ENCODE measurements at regions not wholly inside any gene's neighbourhood (a gene's known extent, or its start where the extent isn't known, plus 50 kb on each side); places are given as distances from the start of the nearest gene placed in this dataset.
A peak's percentile ranks its signal among the peaks of the same experiment; 100 is the strongest.
"Not testable (repeated sequence)": the region's sequence is repeated elsewhere in the genome, so short reads cannot be mapped to it uniquely, and the experiment has no call there.

DNA sequence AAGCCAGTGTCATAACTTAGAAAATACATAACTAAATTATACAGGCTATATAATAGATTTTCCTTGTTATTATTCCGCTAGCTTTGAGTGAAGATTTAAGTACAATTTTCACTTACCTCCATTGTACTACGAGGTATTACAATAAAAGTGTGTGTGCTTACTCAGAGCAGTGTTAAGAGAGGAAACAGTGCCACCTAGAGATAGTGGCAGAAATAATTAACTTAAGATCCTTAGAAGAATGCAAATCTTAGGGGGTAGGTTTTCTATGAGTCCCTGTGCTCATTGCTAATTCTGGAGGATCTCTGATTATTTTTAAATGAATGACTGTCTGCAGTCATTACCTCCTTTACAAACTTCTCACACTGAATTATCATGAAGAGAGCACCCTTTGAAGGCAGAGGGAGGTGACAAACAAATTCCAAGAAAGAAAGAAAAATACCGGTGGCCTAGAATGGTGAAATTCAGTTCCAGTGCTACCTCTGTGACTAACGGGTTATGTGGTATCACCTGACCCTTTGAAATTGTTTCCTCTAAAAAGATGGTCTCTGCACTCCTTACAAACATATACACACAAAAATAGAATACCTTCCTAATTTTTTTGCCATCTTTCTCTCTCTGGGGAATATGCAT lies 379.8 kb downstream of the TRIM36 start:
- DNase-seq: no peak

DNA sequence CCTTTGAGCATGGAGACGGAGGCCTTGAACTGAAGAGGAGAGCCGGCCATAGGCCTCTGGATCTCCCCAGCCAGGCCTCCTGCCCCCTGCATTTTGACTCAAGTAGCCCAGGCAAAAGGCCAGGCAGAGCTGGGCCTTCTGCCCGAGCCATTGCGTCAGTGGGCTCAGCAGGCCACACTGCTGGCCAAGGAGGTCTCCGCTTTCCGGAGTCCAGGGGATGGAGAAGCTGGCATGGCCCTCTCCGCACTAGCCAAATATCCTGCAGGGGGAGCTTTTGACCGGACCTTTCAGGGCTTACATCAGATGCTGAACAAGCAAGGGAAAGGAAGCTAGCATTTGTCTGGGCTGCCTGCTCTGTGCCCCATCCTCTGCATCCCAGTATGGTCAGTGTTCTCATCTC lies 386.8 kb downstream of the TRIM36 start:
- DNase-seq: no peak

DNA sequence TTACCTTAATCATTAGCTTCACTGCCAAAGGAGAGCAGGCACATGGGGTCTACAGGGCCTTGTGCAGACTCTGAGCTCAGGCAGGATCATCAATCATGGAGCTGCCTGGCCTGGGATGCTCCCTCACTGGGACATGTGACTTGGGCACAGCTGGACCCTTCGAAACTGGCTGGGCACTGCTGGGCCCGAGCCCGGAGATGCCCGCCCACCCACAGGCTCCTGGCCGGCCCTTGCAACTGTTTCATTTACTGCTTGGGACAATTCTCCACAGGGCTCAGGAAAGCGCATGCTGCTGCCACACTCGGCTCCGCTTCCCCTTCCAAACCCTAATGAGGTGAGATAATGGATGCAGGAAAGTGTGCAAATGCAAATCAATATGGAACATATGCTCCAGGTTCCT lies 387.5 kb downstream of the TRIM36 start:
- no peak for DNase-seq

DNA sequence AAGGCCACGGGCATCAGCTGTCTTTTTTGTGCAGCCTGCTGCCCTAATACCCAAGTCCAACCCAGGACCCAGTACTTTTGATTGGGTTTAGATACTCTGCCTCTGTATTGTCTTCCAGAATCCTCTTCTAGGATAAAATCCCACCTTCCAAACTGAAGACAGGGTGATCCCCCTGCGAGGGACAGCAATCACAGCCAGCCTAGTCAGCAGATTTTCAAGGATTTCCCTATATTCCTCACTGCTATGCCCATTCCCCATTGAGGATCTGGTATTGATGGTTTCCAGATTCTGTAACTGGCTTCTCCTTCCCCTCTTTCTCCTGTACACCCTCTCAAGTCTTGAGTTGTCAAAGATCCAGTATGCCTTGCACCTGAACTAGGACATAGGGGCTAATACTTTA lies 389.4 kb downstream of the TRIM36 start:
- no peak for DNase-seq

DNA sequence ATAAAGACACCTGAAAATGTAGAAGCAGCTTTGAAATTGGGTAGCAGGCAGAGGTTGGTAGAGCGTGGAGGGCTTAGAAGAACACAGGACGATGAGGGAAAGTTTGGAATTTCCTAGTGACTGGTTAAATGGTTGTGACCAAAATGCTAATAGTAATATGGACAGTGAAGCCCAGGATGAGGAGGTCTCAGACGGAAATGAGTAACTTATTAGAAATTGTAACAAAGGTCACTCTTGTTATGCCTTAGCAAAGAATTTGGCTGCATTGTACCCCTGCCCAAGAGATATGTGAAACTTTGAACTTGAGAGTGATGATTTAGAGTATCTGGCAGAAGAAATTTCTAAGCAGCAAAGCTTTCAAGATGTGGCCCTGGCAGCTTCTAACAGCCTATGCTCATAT lies 382.5 kb downstream of the KCNN2 start:
- no peak for DNase-seq

DNA sequence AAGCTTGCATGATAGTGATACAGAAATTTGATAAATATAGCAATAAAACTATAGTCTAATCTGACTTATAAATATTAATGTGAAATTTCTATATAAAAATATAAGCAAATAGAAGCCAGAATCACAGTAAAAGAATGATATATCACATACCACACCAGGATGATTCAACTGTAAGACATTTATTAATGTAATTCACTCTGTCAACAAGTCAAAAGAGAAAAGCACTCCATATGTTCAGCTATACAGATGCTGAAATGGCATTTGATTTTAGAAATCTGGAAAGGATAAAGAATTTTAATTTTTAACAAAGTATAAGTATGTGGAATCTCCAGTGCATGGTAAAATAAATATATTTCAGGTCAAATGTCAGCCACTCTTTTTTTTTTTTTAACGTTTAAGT lies 372.4 kb downstream of the KCNN2 start:
- no peak for DNase-seq

DNA sequence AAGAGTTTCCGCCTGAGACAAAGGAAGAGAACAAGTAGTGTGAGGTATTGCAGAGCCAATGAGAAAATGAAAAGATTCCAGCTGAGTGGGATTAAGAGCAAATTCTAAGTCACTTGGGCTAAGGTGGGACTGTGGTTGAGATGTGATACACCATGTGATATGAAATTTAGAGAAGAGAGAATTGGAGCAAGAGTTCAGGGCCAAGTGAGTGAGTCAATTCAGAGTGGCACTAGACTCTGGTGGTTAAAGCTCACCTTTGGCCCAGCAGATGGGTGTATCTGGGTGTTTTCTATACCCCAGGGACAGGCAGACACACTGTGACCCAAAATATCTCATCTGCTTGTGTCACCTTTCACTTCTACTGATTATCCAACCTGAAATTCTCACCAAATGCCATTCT lies 368.1 kb downstream of the KCNN2 start:
- DNase-seq: no peak

DNA sequence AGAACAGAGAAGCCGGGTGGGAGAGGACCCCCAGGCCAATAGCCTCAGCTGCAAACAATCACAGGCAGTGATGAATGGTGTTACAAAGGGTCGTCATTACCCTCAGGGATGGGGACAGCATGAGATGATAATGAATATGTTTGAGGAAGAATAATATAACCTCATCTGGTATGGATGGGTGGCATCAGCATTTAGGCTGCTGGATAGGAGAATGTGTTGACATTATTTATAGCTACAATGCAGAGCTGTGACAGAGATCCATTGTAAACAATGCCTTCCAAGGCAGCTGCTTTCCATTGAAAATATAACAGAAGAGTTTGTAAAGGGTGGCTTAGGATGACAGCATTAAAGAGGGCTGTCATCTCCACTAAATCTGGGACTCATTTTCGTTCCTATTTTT lies 365.5 kb downstream of the KCNN2 start:
- DNase-seq: no peak

DNA sequence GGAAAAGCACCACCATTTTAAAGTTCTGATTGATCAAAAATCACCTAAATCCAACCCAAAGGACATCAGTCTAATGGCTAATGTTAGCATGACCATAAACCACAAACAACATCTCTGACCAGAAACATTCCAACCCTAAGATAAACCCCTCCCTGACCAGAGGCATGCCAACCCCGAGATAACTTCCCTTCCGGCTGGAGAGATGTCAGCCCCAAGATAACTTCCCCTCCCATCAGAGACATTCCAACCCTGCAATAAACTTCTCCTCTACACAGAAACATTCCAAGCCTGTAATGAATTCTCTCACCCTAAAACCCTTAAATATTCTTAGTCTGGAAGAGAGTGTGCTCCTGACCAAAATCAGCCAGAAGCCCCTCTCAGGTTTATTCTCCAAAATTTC lies 364.3 kb downstream of the KCNN2 start:
- no peak for DNase-seq

DNA sequence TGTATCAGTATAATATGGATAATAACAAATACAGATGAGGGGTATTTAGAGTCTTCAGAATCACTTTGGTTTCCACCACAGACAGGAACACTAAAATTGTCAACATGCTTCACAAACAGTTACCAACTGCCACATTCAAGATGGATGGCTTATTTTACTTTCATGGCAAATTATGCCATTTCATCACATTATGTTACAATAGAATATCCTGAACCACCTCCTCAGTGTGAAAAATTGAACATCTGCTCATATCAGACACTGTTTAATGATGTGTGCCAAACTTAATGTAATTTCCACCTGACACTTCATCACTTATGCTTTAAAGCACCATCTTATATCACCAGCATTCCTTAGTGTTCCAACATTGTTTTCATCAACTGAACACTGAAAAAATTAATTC lies 357.4 kb downstream of the KCNN2 start:
- no peak for DNase-seq

DNA sequence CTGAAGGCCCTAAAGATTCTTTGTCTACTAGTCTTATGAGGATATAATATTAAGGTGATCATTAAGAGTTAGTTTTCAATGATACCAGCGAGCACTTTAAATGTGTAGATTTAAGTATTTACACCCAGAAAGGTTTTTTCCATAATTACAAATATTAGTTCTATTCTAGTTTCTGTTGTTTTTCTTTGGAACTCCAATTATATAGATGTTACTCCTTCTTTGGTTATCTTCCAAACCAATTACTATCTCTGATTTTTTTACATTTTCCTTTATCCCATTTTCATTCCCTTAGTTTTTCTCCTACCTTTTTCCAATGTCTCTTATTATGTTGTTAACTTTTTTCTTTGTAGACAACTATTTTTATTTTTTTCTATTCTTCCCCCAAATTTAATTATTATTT lies 355.1 kb downstream of the KCNN2 start:
- no peak for DNase-seq

DNA sequence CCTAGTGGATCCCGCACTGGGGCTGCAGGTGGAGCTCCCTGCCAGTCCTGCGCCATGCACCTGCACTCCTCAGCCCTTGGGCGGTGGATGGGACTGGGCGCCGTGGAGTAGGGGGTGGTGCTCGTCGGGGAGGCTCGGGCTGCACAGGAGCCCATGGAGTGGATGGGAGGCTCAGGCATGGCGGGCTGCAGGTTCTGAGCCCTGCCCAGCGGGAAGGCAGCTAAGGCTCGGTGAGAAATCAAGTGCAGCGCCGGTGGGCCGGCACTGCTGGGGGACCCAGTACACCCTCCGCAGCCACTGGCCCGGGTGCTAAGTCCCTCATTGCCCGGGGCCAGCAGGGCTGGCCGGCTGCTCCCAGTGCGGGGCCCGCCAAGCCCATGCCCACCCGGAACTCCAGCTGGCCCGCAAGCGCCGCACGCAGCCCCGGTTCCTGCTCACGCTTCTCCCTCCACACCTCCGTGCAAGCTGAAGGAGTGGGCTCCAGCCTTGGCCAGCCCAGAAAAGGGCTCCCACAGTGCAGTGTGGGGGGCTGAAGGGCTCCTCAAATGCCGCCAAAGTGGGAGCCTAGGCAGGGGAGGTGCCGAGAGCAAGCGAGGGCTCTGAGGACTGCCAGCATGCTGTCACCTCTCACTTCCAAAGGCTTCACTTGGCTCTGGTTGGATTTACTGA lies 342.5 kb downstream of the KCNN2 start:
- not testable (repeated sequence) for DNase-seq

DNA sequence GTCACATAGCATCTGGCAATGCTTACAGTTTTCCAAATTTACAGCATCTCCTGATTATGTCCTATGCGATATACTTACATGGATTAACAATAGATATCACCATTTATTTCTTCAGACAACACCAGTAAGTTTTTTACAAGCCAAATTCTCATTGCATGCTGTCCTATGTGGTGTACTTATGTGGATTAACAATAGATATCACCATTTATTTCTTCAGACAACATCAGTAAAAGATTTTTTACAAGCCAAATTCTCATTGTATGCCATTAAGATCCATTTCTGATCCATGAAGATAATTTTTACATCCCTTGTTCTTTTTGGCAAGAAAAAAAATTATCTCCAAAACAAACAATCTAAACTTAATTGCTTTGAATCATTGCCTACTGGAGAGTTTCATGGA lies 340.9 kb downstream of the KCNN2 start:
- no peak for DNase-seq

DNA sequence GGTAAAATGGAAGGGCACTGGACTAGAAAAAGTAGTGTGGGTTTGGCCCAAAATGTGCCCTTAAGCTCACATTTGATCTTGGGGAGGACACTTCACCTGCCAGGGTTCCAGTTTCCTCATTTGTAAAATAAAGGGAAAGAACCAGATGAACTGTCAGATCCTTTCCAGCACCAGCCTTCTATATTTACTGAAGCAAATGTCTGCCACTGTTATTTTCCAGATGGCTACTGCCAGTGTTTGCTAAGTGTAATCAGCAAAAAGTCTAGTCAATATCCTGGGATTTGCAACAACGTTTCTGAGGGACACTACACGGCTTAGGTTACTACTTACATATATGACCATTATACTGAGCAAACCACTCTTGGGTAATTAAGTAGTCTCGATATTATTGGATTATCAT lies 340.3 kb downstream of the KCNN2 start:
- peak; percentile 43 for DNase-seq

DNA sequence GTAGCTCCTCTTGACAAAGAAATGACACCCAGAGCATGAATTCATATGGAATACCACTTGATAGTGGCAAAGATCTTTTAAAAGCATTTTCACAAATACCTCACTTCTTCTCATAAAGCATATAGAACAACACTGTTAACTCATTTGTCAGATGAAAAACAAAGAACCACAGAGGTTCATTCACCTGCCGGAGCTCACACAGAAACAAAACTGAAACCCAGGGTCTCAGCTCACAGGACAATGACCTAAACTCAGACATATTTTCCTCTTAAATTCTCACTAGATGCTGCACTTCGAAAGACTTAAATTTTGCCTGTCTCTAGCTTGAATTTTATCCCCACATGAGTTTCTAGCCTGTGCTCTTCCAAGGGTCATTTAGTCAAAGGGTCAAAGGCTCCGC lies 339.0 kb downstream of the KCNN2 start:
- DNase-seq: no peak

DNA sequence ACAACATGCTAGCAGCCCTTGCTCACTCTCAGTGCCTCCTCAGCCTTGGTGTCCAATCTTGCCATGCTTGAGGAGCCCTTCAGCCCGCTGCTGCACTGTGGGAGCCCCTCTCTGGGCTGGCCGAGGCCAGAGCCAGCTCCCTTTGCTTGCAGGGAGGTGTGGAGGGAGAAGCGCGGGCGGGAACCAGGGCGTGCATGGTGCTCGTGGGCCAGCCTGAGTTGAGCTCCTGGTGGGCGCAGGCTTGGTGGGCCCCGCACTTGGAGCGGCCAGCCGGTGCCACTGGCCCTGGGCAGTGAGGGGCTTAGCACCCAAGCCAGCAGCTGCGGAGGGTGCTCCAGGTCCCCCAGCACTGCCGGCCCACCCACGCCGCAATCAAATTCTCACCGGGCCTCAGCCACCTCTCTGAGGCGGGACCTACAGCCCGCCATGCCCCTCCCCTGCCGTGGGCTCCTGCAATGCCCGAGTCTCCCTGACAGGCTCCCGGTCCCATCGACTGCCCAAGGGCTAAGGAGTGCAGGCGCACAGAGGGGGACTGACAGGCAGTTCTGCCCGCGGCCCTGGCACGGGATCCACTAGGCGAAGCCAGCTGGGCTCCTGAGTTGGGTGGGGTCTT lies 333.5 kb downstream of the KCNN2 start:
- no peak for DNase-seq

DNA sequence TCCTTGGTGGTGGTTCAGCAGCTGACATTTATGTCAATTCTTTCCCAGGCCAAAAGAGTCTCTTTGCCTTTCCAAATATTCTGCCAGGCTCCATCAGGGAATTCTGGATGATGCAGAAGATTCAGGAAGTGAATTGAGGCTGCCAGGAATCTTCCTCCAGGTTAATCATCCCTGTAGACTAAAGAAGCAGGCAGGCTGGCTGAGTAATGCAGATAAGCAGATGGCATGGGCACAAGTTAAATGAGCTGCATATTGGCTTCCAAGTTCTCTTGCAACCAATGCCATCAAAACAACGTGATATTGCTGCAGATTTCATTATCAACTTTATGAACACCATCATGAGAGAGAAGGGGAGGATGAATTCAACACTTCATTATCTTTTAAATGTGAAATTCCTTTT lies 324.5 kb downstream of the KCNN2 start:
- no peak for DNase-seq

DNA sequence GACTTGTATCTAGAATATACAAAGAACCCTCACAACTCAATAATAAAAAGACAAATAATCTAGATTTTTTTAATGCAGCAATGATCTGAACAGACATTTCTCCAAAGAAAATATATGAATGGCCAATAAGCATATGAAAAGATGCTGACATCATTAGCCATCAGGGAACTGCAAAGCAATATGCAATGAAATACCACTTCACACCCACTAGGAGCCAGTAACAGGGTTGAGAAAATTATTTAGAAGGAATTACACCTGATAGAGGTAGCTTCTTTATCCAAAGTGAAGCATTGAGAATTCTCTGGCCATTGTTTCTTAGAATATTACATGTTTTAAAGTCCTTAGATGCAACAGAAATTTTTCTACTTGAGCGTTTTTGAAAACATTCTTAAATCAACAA lies 316.9 kb downstream of the KCNN2 start:
- no peak for DNase-seq

DNA sequence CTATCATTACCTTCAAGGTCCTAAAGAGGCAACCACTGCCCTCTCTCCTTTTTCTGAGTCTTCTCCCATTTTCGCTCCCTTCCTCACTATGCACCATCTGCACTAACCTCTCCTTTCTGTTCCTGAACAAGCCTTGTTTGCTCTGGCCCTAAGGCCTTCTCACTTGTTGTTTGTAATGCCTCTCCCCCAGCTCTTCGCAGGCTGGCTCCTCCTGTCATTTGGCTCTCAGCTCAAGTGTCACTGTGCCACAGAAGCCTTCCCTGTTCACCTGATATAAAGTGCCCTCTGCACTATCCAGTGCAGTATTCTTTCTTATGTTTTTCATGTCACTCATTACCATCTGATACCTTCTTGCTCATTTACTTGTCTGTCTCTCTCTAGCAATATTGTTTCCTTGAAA lies 303.7 kb downstream of the KCNN2 start:
- no peak for DNase-seq

DNA sequence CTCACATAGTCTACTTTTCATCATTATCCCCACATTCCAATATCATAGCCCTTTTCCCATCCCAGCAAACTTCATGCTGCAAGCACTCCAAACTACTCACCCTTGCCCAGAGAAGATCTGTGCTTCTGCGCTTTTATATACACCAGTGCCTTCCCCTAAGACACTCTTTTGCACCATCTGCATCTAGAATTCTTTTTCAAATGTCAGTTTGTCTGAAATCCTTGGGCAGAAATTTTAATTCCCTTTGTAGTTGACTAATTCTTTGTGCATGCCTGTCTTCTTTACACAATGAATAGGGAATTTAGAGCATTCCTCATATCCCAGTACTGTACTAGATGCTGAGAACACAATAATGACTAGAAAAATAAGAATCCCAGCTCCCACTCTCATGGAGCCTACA lies 298.9 kb downstream of the KCNN2 start:
- no peak for DNase-seq

DNA sequence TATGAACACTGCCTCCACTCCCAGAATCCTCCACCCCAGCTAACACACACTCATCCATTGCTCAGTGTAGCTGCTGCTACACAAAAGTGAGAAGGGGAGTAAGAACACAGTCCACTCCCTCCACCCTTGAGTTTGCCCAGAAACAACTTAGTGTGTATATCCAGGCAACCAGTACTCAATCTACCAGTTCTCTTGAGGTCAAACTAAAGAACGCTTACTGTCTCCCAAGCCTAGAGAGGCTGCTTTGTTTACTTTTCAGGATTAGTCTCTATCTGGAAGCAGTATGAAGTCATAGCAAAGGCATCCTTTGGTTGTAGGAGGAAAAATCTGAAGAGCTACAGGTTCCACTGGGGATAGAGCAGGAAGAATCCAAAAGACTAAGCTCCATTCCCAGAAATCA lies 296.3 kb downstream of the KCNN2 start:
- no peak for DNase-seq

DNA sequence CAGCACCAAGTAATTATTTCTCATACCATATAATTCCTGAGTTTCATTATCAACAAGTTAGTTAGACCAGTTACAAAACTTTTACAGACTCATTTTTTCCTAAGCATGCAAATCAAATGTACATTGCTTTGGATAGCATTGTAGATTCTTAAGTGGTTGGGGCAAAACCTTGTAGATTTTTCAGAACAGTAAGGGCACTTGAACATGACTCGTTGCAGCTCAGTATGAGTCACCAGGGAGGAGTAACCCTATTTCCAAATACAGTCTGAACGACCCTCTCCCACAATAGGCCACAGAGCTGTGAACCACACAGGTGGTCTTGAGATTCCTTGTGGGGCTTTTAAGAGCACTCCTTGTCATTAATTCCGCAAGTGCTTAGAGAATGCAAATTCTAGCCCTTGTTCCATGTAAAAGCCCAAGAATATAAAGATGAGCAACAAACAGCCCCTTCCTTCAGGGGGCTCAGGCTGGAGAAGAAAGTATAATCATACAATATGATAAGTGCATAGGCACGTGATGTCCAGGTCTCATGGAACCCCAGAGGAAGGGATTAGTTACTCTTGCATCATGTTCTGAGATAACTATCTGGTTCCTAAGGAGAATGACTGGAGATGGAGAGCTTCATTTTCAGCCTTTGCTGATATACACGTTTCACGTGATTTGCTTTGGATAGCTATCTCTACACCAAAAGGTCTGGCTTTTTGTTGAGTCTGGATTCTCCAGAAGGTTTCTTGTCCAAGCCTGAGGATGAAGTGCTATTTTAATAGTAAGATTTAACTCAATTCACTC lies 295.7 kb downstream of the KCNN2 start:
- no peak for DNase-seq

DNA sequence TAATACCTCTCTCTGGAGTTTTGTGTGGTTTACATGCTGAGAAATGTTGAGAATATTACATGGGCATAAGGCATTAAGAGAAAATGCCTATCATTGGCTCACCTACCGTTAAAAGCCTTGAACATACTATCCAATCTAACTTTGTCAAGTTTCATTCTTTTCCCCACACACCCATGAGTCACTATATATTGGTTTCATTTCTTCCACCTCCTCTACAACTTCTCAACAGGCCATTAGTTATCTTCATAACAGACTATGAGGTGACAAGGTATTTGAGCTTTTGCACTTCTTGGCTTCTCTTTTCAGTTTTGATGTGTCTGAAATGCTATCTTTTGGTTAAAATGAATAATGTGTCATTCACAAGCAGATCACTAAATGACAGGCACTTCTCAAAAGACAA lies 288.0 kb downstream of the KCNN2 start:
- DNase-seq: no peak

DNA sequence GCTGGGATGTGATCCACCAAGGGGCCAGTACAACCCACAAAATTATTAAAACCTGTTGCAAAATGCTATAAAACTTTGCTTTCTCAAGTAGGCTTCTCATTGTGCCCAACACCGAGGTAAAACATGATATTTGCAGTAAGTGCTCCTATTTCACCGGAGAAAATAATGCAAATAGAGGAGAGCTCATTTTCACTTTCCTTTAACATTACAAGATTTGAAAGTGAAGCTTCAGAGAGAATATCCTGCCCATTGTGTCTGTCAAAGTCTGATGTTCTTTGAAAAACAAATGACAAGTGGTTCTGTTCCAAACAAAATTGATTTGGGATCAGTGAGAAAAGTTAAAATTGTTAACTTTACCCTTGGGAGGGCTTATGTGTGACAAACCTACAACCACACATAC lies 287.1 kb downstream of the KCNN2 start:
- DNase-seq: no peak

All from NCI-H524 treated with DMSO at 0.1 percent for 48 hours (cell line).